ENCODE measurements at regions not wholly inside any gene's neighbourhood (a gene's known extent, or its start where the extent isn't known, plus 50 kb on each side); places are given as distances from the start of the nearest gene placed in this dataset.

DNA sequence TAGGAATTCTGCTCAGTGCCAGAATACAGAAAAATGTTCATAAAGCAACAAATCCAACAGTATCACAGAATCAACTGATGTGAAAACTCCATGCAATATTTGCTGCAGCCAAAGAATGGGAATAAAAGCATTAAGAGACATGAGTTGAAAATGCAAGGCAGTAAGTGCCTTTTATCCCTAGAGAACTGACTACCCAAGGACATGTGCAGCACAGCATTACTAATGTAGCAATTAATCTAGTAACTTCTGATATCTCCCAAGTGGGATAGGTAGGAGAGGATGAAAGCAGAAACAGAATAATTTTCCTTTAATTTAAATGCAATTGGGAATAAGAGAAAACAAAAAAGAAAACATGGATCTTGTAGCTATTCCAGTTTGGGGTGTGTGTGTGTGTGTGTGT lies 497.5 kb upstream of the CBLB start:
- Histone ChIP-seq H3K9me3 (ENCODE audit: severe bottlenecking) (no peaks in the 10 kb centered on the region), H3K27me3 (ENCODE audit: insufficient read depth, poor library complexity, severe bottlenecking) (no peaks in the 10 kb centered on the region), H3K27ac (ENCODE audit: poor library complexity, severe bottlenecking) (no peak overlapping the region), H3K36me3 (ENCODE audit: low read depth) (no peaks in the 10 kb centered on the region), H3K4me1 (ENCODE audit: insufficient read depth, poor library complexity, severe bottlenecking) (no peaks in the 10 kb centered on the region), H3K4me3 (ENCODE audit: severe bottlenecking) (no peak overlapping the region)
- no peak for ATAC-seq (ENCODE audit: low read depth)
- DNase-seq (ENCODE audit: low spot score): no peak
- TF ChIP-seq, protein P1, sequence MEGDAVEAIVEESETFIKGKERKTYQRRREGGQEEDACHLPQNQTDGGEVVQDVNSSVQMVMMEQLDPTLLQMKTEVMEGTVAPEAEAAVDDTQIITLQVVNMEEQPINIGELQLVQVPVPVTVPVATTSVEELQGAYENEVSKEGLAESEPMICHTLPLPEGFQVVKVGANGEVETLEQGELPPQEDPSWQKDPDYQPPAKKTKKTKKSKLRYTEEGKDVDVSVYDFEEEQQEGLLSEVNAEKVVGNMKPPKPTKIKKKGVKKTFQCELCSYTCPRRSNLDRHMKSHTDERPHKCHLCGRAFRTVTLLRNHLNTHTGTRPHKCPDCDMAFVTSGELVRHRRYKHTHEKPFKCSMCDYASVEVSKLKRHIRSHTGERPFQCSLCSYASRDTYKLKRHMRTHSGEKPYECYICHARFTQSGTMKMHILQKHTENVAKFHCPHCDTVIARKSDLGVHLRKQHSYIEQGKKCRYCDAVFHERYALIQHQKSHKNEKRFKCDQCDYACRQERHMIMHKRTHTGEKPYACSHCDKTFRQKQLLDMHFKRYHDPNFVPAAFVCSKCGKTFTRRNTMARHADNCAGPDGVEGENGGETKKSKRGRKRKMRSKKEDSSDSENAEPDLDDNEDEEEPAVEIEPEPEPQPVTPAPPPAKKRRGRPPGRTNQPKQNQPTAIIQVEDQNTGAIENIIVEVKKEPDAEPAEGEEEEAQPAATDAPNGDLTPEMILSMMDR (IDR thresholded peaks at IDR 0.05; ENCODE audit: poor library complexity, severe bottlenecking): no peak

DNA sequence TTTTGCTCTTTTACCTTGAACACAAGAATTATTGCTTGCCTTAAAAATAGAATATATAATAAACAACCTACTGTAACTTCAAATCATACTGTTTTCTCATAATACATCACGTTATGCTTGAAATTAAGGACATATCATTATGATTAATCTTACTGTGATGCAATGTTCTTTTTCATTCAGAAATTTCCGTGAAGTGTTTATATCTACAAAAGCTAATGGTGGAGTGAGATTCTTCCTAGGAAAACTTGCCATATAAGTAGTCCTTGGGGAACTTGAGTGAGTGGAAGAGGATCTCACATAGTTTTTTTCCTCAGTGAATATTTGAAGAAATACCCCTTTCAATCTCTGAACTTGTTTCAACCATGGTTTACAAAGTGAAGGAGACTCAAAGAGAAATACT lies 498.7 kb upstream of the CBLB start:
- TF ChIP-seq, protein P1 (IDR thresholded peaks at IDR 0.05; ENCODE audit: poor library complexity, severe bottlenecking): no peak
- no peaks in the 10 kb centered on the region for H3K4me1 ChIP-seq (ENCODE audit: insufficient read depth, poor library complexity, severe bottlenecking)
- H3K9me3 ChIP-seq (ENCODE audit: severe bottlenecking): no peaks in the 10 kb centered on the region
- ATAC-seq (ENCODE audit: low read depth) (no peak), DNase-seq (ENCODE audit: low spot score) (no peak)
- H3K36me3 ChIP-seq (ENCODE audit: low read depth): no peaks in the 10 kb centered on the region
- no peaks in the 10 kb centered on the region for H3K27me3 ChIP-seq (ENCODE audit: insufficient read depth, poor library complexity, severe bottlenecking)
- H3K4me3 ChIP-seq (ENCODE audit: severe bottlenecking): no peak overlapping the region
- H3K27ac ChIP-seq (ENCODE audit: poor library complexity, severe bottlenecking): no peak overlapping the region

DNA sequence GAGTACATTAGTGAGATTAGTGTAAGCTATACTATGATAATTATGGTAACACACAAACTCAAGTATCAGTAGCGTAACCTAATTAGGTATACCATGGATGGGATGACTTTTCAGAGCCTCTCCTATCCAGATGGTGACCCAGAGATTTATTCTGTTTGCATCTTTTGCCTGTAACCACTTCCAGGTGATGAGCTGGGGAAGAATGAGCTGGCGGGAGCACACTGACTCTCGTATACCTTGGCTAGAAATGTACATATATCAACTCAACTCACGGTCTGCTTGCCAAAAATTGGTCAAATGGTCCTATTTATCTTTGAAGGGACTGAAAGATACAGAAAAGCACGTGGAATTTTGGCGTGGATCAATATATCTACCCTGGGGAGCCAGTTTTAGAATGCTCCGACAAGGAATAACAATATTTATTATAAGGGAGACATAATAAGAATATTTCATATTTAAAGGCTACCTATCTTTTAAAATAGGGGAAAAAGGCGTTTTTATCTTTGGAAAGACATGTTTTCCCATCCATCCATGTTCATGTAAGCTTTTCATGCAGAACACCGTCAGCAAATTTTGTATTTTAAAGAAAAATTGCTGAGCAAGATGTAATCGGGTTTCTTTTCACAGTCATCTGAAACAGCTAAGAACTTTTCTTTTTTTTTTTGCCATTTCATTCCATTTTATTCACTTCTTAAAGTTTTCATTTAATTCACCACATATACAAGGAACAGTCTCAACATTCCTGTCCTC lies 502.6 kb upstream of the CBLB start:
- no peaks in the 10 kb centered on the region for H3K27me3 ChIP-seq (ENCODE audit: insufficient read depth, poor library complexity, severe bottlenecking)
- no peak overlapping the region for H3K4me3 ChIP-seq (ENCODE audit: severe bottlenecking)
- TF ChIP-seq, protein P1 (IDR thresholded peaks at IDR 0.05; ENCODE audit: poor library complexity, severe bottlenecking): no peak
- H3K36me3 ChIP-seq (ENCODE audit: low read depth): no peaks in the 10 kb centered on the region
- no peaks in the 10 kb centered on the region for H3K9me3 ChIP-seq (ENCODE audit: severe bottlenecking)
- no peaks in the 10 kb centered on the region for H3K4me1 ChIP-seq (ENCODE audit: insufficient read depth, poor library complexity, severe bottlenecking)
- DNase-seq (ENCODE audit: low spot score): no peak
- no peak for ATAC-seq (ENCODE audit: low read depth)
- H3K27ac ChIP-seq (ENCODE audit: poor library complexity, severe bottlenecking): no peak overlapping the region

DNA sequence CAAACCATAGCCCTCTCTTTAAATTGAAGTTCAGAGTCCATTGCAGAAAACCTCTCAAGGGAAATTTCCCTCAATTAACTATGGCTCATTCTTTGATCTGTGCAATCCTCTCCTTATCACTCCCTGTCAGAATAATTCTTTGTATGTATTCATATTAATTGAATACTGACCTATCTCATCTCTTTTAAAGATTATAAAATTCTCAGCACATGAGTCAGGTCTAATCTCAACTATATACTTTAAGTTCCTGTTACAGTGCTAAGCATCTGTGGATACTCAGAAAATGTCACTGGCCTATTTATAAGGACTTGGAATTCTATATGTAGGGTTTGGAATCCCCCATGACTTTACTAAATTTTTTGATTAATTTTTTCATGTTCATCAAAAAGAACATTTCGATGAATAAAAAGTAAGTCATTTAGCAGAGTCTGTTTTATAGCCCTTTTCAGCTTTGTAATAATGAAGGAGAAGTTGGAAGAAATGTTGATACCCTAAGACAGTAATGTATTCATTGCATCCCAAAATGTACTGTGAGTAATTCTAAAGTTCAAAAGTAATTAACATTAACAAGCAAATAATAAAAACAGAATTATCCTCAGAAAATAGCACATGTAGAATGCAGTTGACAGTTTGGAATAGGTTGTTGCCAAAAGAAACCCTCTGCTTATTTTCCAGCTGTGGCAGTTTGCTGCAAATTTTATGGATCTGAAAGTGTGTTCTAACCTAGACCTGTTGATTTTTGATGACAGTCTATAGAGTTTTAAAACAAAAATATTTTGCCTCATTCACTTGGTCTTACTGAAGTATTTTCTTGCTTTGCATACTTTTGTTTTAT lies 503.4 kb upstream of the CBLB start:
- H3K36me3 ChIP-seq (ENCODE audit: low read depth): no peaks in the 10 kb centered on the region
- TF ChIP-seq, protein P1 (IDR thresholded peaks at IDR 0.05; ENCODE audit: poor library complexity, severe bottlenecking): no peak
- DNase-seq (ENCODE audit: low spot score): no peak

More for the DNA sequence above, 503.4 kb upstream of the CBLB start:
- Histone ChIP-seq H3K27me3 (ENCODE audit: insufficient read depth, poor library complexity, severe bottlenecking) (no peaks in the 10 kb centered on the region), H3K9me3 (ENCODE audit: severe bottlenecking) (no peaks in the 10 kb centered on the region), H3K4me1 (ENCODE audit: insufficient read depth, poor library complexity, severe bottlenecking) (no peaks in the 10 kb centered on the region), H3K27ac (ENCODE audit: poor library complexity, severe bottlenecking) (no peak overlapping the region), H3K4me3 (ENCODE audit: severe bottlenecking) (no peak overlapping the region)
- no peak for ATAC-seq (ENCODE audit: low read depth)
